Suprapubic skin (tissue), 4 donors: ENCODE measurements at regions not wholly inside any gene's neighbourhood (a gene's known extent, or its start where the extent isn't known, plus 50 kb on each side); places are given as distances from the start of the nearest gene placed in this dataset.

Experiments
- DNase-seq, 2 donors: peaks; one replicate each; pipeline ENCODE4 v3.0.0-alpha.2; 2019; ENCODE audit warnings: low spot score in 2 of 2
- H3K27ac ChIP-seq: fragments of 200-600 bp; sonication (generic); one replicate; pipeline ENCODE4 v1.5.1; 2019
- H3K27me3 ChIP-seq: fragments of 200-600 bp; sonication (generic); one replicate; pipeline ENCODE4 v1.5.1; 2019
- H3K36me3 ChIP-seq: fragments of 200-600 bp; sonication (generic); one replicate; pipeline ENCODE4 v1.5.1; 2019
- H3K4me1 ChIP-seq: fragments of 200-600 bp; sonication (generic); one replicate; pipeline ENCODE4 v1.5.1; 2019
- H3K4me3 ChIP-seq: fragments of 200-600 bp; sonication (generic); one replicate; pipeline ENCODE4 v1.5.1; 2019; ENCODE audit warnings: mild to moderate bottlenecking
- H3K9me3 ChIP-seq: fragments of 200-600 bp; sonication (generic); one replicate; pipeline ENCODE4 v1.5.1; 2019
- EP300 ChIP-seq: sonication (generic); formaldehyde crosslinking; IDR thresholded peaks from one replicate; pipeline ENCODE4 v1.6.1; 2017; ENCODE audit warnings: antibody characterized with exemption
- POLR2A ChIP-seq, 2 donors: fragments of 450-650 bp; IDR thresholded peaks; one replicate each; pipeline ENCODE4 v1.6.1; 2017; ENCODE audit warnings: antibody characterized with exemption in 2 of 2, mild to moderate bottlenecking in 2 of 2, moderate library complexity in 2 of 2
- POLR2AphosphoS5 ChIP-seq, 3 donors: sonication (generic); formaldehyde crosslinking; IDR thresholded peaks; one replicate each; pipeline ENCODE4 v1.6.1; 2017; ENCODE audit warnings: antibody characterized with exemption in 3 of 3
- WGBS: methylation state at CpG from one replicate; pipeline ENCODE4 v1.1.5; 2018; 5-methylcytosine and 5-hydroxymethylcytosine counted together
- TF ChIP-seq, protein P1 (sequence below), 2 donors: fragments of 200-600 bp in 1 of 2; fragments of 450-650 bp in 1 of 2; sonication (generic) in 1 of 2; IDR thresholded peaks; one replicate each; pipeline ENCODE4 v1.5.1; 2016 to 2019; ENCODE audit warnings: antibody characterized with exemption in 2 of 2, mild to moderate bottlenecking in 1 of 2, moderate library complexity in 1 of 2

DNA sequence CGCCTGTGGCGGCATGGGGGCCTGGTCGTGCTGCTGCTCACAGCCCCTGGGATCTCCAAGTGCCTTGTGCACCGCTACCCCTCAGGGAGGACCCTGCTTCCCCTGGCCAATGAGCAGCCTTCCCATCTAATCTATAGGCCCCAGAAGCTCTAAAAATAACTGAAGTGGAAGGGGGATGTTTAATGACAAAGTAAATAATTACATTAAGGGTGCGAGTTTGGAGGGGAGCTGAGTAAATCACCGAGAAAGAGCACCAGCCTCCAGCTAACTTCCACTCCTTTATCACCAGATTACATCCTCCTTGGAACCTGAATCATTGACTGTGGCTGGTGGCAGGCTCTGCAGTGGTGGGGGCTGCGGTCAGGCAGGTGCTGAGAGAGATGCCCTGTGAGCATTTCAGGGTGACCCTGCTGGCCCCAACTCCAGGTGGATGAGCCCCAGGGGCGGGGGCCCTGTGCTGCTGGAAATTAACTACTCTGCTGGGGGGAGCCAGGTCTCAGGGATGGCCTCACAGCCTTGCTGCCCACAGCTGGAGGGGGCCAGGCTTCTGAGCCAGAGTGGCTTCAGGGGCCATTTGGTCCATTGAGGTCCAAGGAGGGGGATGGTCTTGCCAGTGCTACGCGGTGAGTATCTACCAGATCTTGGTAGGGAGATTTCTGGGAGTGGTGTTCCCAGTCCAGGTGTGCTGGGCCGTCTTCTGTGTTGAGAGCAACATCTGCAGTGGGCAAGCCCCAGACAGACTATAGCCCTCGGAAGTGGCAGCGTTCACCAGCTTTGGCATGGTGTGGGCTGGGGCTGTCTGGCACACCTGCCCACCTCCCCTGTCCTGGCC, 74.2 kb downstream of the GLI2 start:
- TF ChIP-seq POLR2A (IDR thresholded peaks at IDR 0.05) = no peak
- no peak for TF ChIP-seq EP300
- no peak for TF ChIP-seq POLR2AphosphoS5 (IDR thresholded peaks at IDR 0.05)
- TF ChIP-seq, protein P1, sequence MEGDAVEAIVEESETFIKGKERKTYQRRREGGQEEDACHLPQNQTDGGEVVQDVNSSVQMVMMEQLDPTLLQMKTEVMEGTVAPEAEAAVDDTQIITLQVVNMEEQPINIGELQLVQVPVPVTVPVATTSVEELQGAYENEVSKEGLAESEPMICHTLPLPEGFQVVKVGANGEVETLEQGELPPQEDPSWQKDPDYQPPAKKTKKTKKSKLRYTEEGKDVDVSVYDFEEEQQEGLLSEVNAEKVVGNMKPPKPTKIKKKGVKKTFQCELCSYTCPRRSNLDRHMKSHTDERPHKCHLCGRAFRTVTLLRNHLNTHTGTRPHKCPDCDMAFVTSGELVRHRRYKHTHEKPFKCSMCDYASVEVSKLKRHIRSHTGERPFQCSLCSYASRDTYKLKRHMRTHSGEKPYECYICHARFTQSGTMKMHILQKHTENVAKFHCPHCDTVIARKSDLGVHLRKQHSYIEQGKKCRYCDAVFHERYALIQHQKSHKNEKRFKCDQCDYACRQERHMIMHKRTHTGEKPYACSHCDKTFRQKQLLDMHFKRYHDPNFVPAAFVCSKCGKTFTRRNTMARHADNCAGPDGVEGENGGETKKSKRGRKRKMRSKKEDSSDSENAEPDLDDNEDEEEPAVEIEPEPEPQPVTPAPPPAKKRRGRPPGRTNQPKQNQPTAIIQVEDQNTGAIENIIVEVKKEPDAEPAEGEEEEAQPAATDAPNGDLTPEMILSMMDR (IDR thresholded peaks at IDR 0.05) = no peak

DNA sequence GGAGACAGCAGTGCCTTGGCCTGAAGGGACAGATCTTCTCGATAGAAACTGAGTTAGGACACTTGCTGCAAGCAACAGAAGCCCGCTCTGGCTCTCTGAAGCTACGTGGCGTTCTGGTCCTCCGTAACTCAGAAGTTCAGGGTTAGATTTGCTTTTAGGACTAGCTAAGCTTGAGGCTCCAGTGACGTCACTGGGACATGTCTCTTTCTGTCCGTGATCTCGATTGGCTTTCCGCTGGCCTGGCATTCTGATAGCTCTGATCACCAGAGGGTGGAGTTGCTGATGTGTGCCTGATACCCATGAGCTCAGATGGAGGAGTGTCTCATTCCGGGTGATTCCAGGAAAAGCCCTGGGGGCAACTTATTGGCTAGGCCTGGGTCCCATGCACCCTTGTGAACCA, 75.0 kb downstream of the GLI2 start:
- no peak overlapping the region for H3K27ac ChIP-seq
- no peaks in the 10 kb centered on the region for H3K27me3 ChIP-seq
- H3K4me1 ChIP-seq = peaks cover 2% of the 10 kb centered on the region
- WGBS = 96% methylated on average over 10 of the region's 10 CpGs
- H3K4me3 ChIP-seq = no peak overlapping the region
- no peak for TF ChIP-seq EP300
- TF ChIP-seq, protein P1 (IDR thresholded peaks at IDR 0.05) = no peak
- TF ChIP-seq POLR2A (IDR thresholded peaks at IDR 0.05) = no peak
- TF ChIP-seq POLR2AphosphoS5 (IDR thresholded peaks at IDR 0.05) = no peak
- no peaks in the 10 kb centered on the region for H3K36me3 ChIP-seq
- no peaks in the 10 kb centered on the region for H3K9me3 ChIP-seq
- DNase-seq = no peak

More for the DNA sequence above, 74.2 kb downstream of the GLI2 start:
- H3K9me3 ChIP-seq = no peaks in the 10 kb centered on the region
- 76% methylated on average over 12 of the region's 13 CpGs for WGBS
- no peaks in the 10 kb centered on the region for H3K36me3 ChIP-seq
- H3K27ac ChIP-seq = no peak overlapping the region
- H3K4me3 ChIP-seq = no peak overlapping the region
- no peak for DNase-seq
- H3K4me1 ChIP-seq = peaks cover 2% of the 10 kb centered on the region
- H3K27me3 ChIP-seq = no peaks in the 10 kb centered on the region

DNA sequence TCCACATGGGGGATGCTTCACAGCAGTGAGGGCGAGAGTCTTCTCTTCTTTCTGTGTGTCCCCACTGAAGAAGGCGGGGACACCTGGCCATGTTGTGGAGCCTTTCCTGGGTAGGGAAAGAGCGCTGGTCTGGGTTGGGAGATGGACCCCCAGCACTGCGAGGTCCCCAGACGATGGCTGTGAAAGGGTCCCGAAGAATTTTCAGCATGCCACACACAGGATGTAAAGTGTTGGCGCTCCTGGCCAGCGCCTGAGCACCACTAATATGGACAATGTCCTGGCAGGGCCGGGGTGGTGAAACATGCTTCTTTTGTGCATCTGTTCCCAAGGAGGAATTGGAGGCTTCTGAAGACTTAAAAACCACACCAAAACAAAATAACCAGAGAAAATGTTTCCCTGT, 77.2 kb downstream of the GLI2 start:
- 93% methylated on average over 9 of the region's 9 CpGs for WGBS
- Histone ChIP-seq H3K4me1 (no peaks in the 10 kb centered on the region), H3K9me3 (no peaks in the 10 kb centered on the region), H3K4me3 (no peak overlapping the region), H3K27me3 (no peaks in the 10 kb centered on the region), H3K27ac (no peak overlapping the region), H3K36me3 (no peaks in the 10 kb centered on the region)
- DNase-seq = no peak
- no peak for TF ChIP-seq EP300
- no peak for TF ChIP-seq POLR2AphosphoS5 (IDR thresholded peaks at IDR 0.05)
- no peak for TF ChIP-seq POLR2A (IDR thresholded peaks at IDR 0.05)
- TF ChIP-seq, protein P1 (IDR thresholded peaks at IDR 0.05) = no peak

DNA sequence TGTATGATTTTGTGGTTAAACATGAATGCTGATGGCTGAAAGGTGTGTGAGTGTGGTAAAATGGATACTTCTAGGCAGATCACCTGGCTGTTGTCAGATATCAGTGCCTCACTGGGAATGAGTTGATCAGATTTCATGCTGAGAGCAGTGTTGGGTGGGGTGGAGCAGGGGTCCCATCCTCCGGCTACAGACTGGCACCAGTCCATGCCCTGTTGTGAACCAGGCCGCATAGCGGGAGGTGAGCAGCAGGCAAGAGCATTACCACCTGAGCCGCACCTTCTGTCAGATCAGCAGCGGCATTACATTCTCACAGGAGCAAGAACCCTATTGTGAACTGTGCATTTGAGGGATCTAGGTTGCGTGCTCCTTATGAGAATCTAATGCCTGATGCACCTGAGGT, 78.7 kb downstream of the GLI2 start:
- no peak for DNase-seq
- Histone ChIP-seq H3K27me3 (no peaks in the 10 kb centered on the region), H3K36me3 (no peaks in the 10 kb centered on the region), H3K9me3 (no peaks in the 10 kb centered on the region), H3K27ac (no peak overlapping the region), H3K4me3 (no peak overlapping the region), H3K4me1 (peaks cover 4% of the 10 kb centered on the region)
- TF ChIP-seq POLR2AphosphoS5 (IDR thresholded peaks at IDR 0.05) (no peak), POLR2A (IDR thresholded peaks at IDR 0.05) (no peak), EP300 (no peak)
- TF ChIP-seq, protein P1 (IDR thresholded peaks at IDR 0.05) = no peak
- WGBS = 100% methylated on average over 3 of the region's 6 CpGs

DNA sequence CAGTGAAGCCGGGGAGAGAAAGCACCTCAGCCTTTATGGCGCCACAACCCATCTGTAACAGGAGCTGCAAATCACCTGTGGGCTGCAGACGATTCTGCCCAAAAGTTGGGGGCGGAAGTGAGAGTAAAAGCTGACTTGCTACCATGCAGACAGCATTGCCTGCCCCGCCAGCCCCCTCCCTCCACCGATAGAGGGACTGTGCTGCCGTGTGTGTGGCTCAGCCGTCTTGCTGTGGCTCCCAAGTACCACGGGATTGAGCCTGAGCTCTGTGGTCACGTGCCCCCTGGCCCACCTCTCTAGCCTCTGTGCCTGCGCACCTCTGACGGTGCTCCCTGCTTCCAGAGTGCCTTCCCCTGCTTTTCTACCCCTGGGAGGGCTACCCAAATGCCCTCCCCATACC, 79.6 kb downstream of the GLI2 start:
- no peaks in the 10 kb centered on the region for H3K36me3 ChIP-seq
- no peak for DNase-seq
- 91% methylated on average over 10 of the region's 12 CpGs for WGBS

More for the DNA sequence above, 79.6 kb downstream of the GLI2 start:
- no peaks in the 10 kb centered on the region for H3K27me3 ChIP-seq
- TF ChIP-seq POLR2A (IDR thresholded peaks at IDR 0.05) = no peak
- TF ChIP-seq POLR2AphosphoS5 (IDR thresholded peaks at IDR 0.05) = no peak
- TF ChIP-seq EP300 = no peak
- TF ChIP-seq, protein P1 (IDR thresholded peaks at IDR 0.05) = no peak
- H3K27ac ChIP-seq = no peak overlapping the region
- no peaks in the 10 kb centered on the region for H3K9me3 ChIP-seq
- H3K4me3 ChIP-seq = no peak overlapping the region
- H3K4me1 ChIP-seq = peaks cover 9% of the 10 kb centered on the region
